Activated CD8-positive, alpha-beta memory T cell treated with anti-CD3 and anti-CD28 coated beads, Interleukin-2, amount 10 ng/mL, durations not matched to agents 7 days and 5 days (primary cell): ENCODE measurements at regions not wholly inside any gene's neighbourhood (a gene's known extent, or its start where the extent isn't known, plus 50 kb on each side); places are given as distances from the start of the nearest gene placed in this dataset.

Source experiments
- ATAC-seq: fragments of 150-1000 bp; cut with Tn5 transposase; one replicate; pipeline ENCODE4 v1.10.0; 2021; ENCODE audit warnings: moderate library complexity
- CTCF ChIA-PET: fragments of 350-600 bp; sonication (Branson Sonifier 250); formaldehyde crosslinking; loops from one replicate; lab custom pipeline; 2021; ENCODE audit warnings: antibody characterized with exemption; lab: Charles Lee
- DNase-seq: peaks from one replicate; pipeline ENCODE4 v3.0.0-alpha.2; 2020
- H3K27ac Mint-ChIP-seq: one replicate; pipeline ENCODE4 v1.8.0; 2021; ENCODE audit warnings: mild to moderate bottlenecking, mixed read lengths
- H3K27me3 Mint-ChIP-seq: one replicate; pipeline ENCODE4 v1.8.0; 2021; ENCODE audit warnings: mixed read lengths
- H3K36me3 Mint-ChIP-seq: one replicate; pipeline ENCODE4 v1.8.0; 2021; ENCODE audit warnings: mild to moderate bottlenecking, mixed read lengths
- H3K4me1 Mint-ChIP-seq: one replicate; pipeline ENCODE4 v1.8.0; 2021; ENCODE audit warnings: mixed read lengths
- H3K4me3 Mint-ChIP-seq: one replicate; pipeline ENCODE4 v1.8.0; 2021; ENCODE audit warnings: mild to moderate bottlenecking, moderate library complexity, mixed read lengths
- H3K9me3 Mint-ChIP-seq: one replicate; pipeline ENCODE4 v1.8.0; 2022; ENCODE audit warnings: low read depth, mixed read lengths

GRCh38 chr6:139912735-139913400 is 538.4 kb upstream of the CITED2 start:
- Mint-ChIP-seq H3K4me1 (no peaks in the 10 kb centered on the region), H3K27ac (no peak overlapping the region), H3K27me3 (no peaks in the 10 kb centered on the region), H3K36me3 (no peaks in the 10 kb centered on the region), H3K4me3 (no peak overlapping the region), H3K9me3 (no peaks in the 10 kb centered on the region)
- ATAC-seq, result no peak
- CTCF ChIA-PET, result no interaction called here
- no peak for DNase-seq

DNA sequence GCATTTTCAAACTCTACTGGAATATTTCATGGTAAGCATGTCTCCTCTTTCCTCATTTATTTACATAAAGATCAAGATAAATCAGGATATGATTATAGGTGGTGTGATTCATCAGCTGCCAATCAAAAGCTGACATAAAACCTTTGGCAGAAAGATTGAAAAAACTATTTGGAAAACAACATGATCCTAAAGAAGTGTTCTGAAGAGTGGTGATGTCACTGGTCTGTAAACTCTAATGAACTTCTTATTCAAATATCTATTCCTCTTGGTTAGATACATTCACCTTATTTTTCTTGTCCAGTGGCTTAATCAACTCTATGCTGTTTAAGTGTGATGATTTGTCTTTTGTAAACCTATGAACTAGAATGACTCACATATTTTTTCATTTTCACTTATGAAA is 535.5 kb upstream of the CITED2 start:
- no peak for ATAC-seq
- Mint-ChIP-seq H3K27ac (no peak overlapping the region), H3K36me3 (no peaks in the 10 kb centered on the region), H3K9me3 (no peaks in the 10 kb centered on the region), H3K27me3 (no peaks in the 10 kb centered on the region), H3K4me3 (no peak overlapping the region), H3K4me1 (no peaks in the 10 kb centered on the region)
- CTCF ChIA-PET, result no interaction called here
- no peak for DNase-seq

DNA sequence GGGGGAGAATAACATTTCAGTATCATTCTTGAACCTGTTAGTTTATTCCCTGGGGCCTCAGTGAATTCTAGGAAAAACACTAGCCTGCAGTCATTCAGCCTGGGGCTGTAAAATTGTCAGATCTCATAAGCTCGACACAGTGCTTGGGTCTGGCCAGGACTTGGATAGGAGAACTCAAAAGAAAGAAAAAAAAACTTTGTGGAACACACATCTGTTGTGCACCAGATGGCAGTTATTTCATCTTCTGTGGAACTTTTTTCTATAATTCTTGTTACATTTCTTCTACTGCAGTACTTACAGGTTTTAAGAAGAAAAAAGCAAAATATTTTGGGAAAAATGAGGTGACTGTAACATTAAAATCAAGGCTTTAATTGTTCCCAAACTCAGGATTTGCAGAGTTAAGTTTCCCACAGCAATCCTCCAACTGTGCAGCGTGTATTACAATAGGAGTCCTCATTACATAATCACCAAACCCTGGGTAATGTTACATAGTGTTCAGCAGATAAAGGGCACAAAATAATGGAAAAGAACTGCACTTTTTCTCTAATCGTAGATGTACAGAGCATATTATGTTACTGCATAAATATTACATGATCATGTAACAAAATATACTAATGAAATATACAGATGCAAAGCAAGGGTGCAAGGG is 531.1 kb upstream of the CITED2 start:
- Mint-ChIP-seq H3K9me3 (no peaks in the 10 kb centered on the region), H3K27ac (no peak overlapping the region), H3K4me3 (no peak overlapping the region), H3K4me1 (peaks cover 13% of the 10 kb centered on the region), H3K27me3 (no peaks in the 10 kb centered on the region), H3K36me3 (peaks cover 8% of the 10 kb centered on the region)
- DNase-seq (no peak), ATAC-seq (no peak)
- CTCF ChIA-PET, result no interaction called here

- no peak overlapping the region for H3K27ac Mint-ChIP-seq
- peaks cover 13% of the 10 kb centered on the region for H3K4me1 Mint-ChIP-seq
- H3K4me3 Mint-ChIP-seq, result no peak overlapping the region
- no peaks in the 10 kb centered on the region for H3K27me3 Mint-ChIP-seq
- peaks cover 8% of the 10 kb centered on the region for H3K36me3 Mint-ChIP-seq
- no peak for ATAC-seq
- CTCF ChIA-PET, result no interaction called here
- no peak for DNase-seq
- H3K9me3 Mint-ChIP-seq, result no peaks in the 10 kb centered on the region
Observed at GRCh38 chr6:139904568-139904967, 530.1 kb upstream of the CITED2 start.

GRCh38 chr6:139904158-139904533 is 529.7 kb upstream of the CITED2 start:
- DNase-seq, result no peak
- H3K9me3 Mint-ChIP-seq, result no peaks in the 10 kb centered on the region
- no peak overlapping the region for H3K4me3 Mint-ChIP-seq
- CTCF ChIA-PET, result interaction anchor here (0.7 kb wide), 1 partner anchor 534 kb away, joined by 3 read pairs; no protein-coding TSS in a partner anchor
- peaks cover 13% of the 10 kb centered on the region for H3K4me1 Mint-ChIP-seq
- ATAC-seq, result no peak
- H3K36me3 Mint-ChIP-seq, result peaks cover 8% of the 10 kb centered on the region
- no peak overlapping the region for H3K27ac Mint-ChIP-seq
- no peaks in the 10 kb centered on the region for H3K27me3 Mint-ChIP-seq

- Mint-ChIP-seq H3K27me3 (no peaks in the 10 kb centered on the region), H3K4me3 (no peak overlapping the region), H3K9me3 (no peaks in the 10 kb centered on the region), H3K4me1 (peaks cover 13% of the 10 kb centered on the region), H3K27ac (peak overlapping the region; percentile 69), H3K36me3 (peaks cover 8% of the 10 kb centered on the region)
- DNase-seq (no peak), ATAC-seq (no peak)
- CTCF ChIA-PET, result interaction anchor here (0.7 kb wide), 1 partner anchor 534 kb away, joined by 3 read pairs; no protein-coding TSS in a partner anchor
Observed at GRCh38 chr6:139903411-139904157, 529.1 kb upstream of the CITED2 start.

DNA sequence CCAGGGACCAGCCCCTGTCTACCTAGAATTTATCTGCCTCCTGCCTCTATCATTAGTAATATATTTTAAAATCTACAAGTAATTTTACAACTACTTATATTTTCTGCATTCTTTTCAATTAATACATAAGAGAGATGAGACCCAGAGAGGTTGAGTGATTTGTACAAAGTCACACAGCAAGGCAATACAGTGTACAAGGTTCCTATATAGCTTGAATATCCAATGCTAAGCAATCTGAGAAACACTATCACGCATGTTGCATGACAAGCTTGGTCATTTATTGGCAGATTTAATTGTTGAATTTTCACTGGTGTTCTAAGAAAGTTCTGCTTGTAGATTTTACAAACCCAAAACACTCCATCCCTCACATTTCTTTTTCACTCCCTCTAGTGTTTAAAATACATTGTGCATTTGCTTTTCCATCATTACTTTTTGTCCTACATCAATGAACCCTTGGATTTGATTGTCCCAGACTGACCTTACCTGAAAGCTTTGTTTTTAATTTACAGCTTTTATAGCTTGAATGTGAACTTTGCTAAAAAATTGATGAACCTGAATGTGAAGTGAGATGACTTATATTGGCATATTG is 520.9 kb upstream of the CITED2 start:
- CTCF ChIA-PET, result interaction anchor here (1.0 to 1.2 kb wide), 2 partner anchors 523 to 525 kb away, joined by 3 read pairs; no protein-coding TSS in a partner anchor
- Mint-ChIP-seq H3K9me3 (peaks cover 2% of the 10 kb centered on the region), H3K27ac (no peak overlapping the region), H3K4me1 (no peaks in the 10 kb centered on the region), H3K27me3 (no peaks in the 10 kb centered on the region), H3K4me3 (no peak overlapping the region), H3K36me3 (no peaks in the 10 kb centered on the region)
- ATAC-seq, result no peak
- DNase-seq, result no peak

DNA sequence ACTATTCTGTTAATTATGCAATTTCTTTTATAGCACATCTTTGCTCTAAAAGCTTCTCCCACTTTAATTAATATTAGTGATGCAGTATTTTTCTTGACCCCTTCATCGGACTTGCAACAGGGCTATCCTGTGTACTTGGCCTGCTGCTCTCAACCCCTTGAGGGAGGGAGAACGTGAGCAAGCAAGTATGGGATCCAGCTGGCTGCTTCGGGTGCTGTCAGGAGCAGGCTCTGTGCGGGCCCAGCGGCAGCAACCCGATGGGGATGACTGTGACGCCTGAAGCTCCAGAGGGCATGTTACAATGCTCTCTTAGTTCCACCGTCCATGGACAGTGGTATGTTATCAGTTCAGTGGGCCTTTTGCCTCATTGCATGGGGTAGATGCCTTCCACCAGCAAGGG is 519.8 kb upstream of the CITED2 start:
- Mint-ChIP-seq H3K4me1 (no peaks in the 10 kb centered on the region), H3K4me3 (no peak overlapping the region), H3K9me3 (peaks cover 2% of the 10 kb centered on the region), H3K36me3 (no peaks in the 10 kb centered on the region), H3K27ac (no peak overlapping the region), H3K27me3 (no peaks in the 10 kb centered on the region)
- DNase-seq (no peak), ATAC-seq (no peak)
- CTCF ChIA-PET, result interaction anchor here (1.0 kb wide), 1 partner anchor 524 kb away, joined by 3 read pairs; no protein-coding TSS in a partner anchor

GRCh38 chr6:139891471-139891870 is 517.0 kb upstream of the CITED2 start:
- H3K27ac Mint-ChIP-seq, result no peak overlapping the region
- CTCF ChIA-PET, result interaction anchor here (1.4 kb wide), 1 partner anchor 10 kb away, joined by 4 read pairs; no protein-coding TSS in a partner anchor
- peaks cover 2% of the 10 kb centered on the region for H3K27me3 Mint-ChIP-seq
- peaks cover 2% of the 10 kb centered on the region for H3K36me3 Mint-ChIP-seq
- H3K4me3 Mint-ChIP-seq, result no peak overlapping the region
- DNase-seq (no peak), ATAC-seq (no peak)
- H3K4me1 Mint-ChIP-seq, result peaks cover 4% of the 10 kb centered on the region
- H3K9me3 Mint-ChIP-seq, result peaks cover 2% of the 10 kb centered on the region

GRCh38 chr6:139888681-139889122 is 514.3 kb upstream of the CITED2 start:
- ATAC-seq (no peak), DNase-seq (no peak)
- H3K9me3 Mint-ChIP-seq, result no peaks in the 10 kb centered on the region
- peaks cover 2% of the 10 kb centered on the region for H3K36me3 Mint-ChIP-seq
- no peak overlapping the region for H3K4me3 Mint-ChIP-seq
- H3K27me3 Mint-ChIP-seq, result peaks cover 2% of the 10 kb centered on the region
- H3K4me1 Mint-ChIP-seq, result peaks cover 11% of the 10 kb centered on the region
- CTCF ChIA-PET, result no interaction called here
- H3K27ac Mint-ChIP-seq, result no peak overlapping the region

DNA sequence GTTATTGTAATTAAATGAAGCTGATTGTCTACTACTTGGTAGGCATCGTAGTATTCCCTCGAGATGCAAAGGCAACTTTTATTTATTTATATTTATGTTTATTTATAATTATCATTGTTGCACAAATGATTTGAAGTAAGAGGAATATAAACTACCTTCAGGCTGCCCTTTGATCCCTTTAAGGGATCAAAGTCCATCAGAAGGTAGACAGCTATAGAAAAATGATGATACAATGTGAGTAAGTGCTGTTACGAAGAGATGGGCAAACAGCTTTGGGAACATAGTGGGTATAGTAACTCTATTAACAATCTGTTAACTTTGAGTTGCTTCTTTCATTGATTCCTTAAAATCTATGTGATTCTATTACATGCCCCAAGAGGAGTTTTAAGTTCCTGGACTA is 512.8 kb upstream of the CITED2 start:
- ATAC-seq (no peak), DNase-seq (no peak)
- Mint-ChIP-seq H3K27ac (no peak overlapping the region), H3K4me3 (no peak overlapping the region), H3K9me3 (no peaks in the 10 kb centered on the region), H3K27me3 (peaks cover 2% of the 10 kb centered on the region), H3K4me1 (peaks cover 12% of the 10 kb centered on the region), H3K36me3 (peaks cover 2% of the 10 kb centered on the region)
- CTCF ChIA-PET, result no interaction called here

DNA sequence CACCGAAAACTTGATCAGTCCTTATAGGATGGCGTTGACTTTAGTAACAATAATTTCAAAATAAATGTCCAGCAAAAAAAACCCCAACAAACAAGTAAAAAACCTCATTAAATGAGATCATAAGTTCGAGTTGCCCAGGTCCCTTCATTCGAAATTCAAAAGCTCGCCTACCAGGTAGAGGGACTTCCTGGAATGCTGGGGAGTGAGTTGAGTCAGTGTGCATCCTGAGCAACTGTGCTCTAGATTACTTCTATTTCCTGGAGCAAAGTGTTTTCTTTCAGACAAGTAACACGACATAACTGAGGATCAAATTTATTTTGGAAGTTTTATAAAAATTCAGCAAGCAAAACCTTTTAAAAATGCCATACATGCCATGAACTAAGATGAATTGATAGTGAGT is 511.9 kb upstream of the CITED2 start:
- Mint-ChIP-seq H3K27me3 (peaks cover 2% of the 10 kb centered on the region), H3K36me3 (peaks cover 2% of the 10 kb centered on the region), H3K4me1 (peaks cover 12% of the 10 kb centered on the region), H3K9me3 (no peaks in the 10 kb centered on the region), H3K27ac (no peak overlapping the region), H3K4me3 (no peak overlapping the region)
- DNase-seq (no peak), ATAC-seq (no peak)
- CTCF ChIA-PET, result no interaction called here

DNA sequence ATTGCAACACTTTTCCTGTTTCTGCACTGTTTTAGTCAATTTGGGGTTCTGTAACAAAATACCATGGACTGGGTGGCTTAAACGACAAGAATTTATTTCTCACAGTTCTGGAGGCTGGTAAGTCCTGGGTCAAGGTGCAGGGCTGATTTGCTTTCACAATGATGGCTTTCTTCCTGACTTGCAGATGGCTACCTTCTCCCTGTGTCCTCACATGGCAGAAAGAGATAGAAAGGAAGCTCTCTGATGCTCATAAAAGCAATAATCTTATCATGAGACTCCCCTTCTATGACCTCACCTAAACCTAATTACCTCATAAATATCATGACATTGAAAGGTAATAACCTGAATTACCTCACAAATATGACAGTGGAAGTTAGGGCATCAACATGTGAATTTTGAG is 511.5 kb upstream of the CITED2 start:
- Mint-ChIP-seq H3K27ac (no peak overlapping the region), H3K36me3 (peaks cover 2% of the 10 kb centered on the region), H3K27me3 (peaks cover 2% of the 10 kb centered on the region), H3K4me3 (no peak overlapping the region), H3K4me1 (peaks cover 16% of the 10 kb centered on the region), H3K9me3 (no peaks in the 10 kb centered on the region)
- DNase-seq (no peak), ATAC-seq (no peak)
- CTCF ChIA-PET, result no interaction called here
